WTC11 (cell line): ENCODE measurements at regions not wholly inside any gene's neighbourhood (a gene's known extent, or its start where the extent isn't known, plus 50 kb on each side); places are given as distances from the start of the nearest gene placed in this dataset.

ENCODE experiments used
- ATAC-seq: fragments of 200-7000 bp; cut with Tn5 transposase; 2 replicates; pipeline ENCODE4 v1.10.0; 2021; ENCODE audit warnings: mild to moderate bottlenecking, moderate library complexity
- CTCF ChIA-PET: fragments of 300-600 bp; sonication (Branson Sonifier 250); formaldehyde crosslinking; loops from one replicate; lab custom pipeline; 2021; ENCODE audit warnings: antibody characterized with exemption; lab: Charles Lee
- POLR2A ChIA-PET: fragments of 350-600 bp; sonication (Branson Sonifier 250); formaldehyde crosslinking; loops from one replicate; lab custom pipeline; 2021; ENCODE audit warnings: antibody characterized with exemption; lab: Charles Lee
- DNase-seq: peaks from one replicate; pipeline ENCODE4 v3.0.0; 2021; ENCODE audit warnings: low spot score
- H3K27ac Mint-ChIP-seq: 2 replicates; pipeline ENCODE4 v1.8.0; 2021; ENCODE audit warnings: mixed read lengths
- H3K27me3 Mint-ChIP-seq: 2 replicates; pipeline ENCODE4 v1.8.0; 2021; ENCODE audit warnings: low read depth, mild to moderate bottlenecking, moderate library complexity, mixed read lengths
- H3K36me3 Mint-ChIP-seq: 2 replicates; pipeline ENCODE4 v1.8.0; 2021; ENCODE audit warnings: mixed read lengths
- H3K4me1 Mint-ChIP-seq: 2 replicates; pipeline ENCODE4 v1.8.0; 2022; ENCODE audit warnings: mixed read lengths
- H3K4me3 Mint-ChIP-seq: 2 replicates; pipeline ENCODE4 v1.8.0; 2021; ENCODE audit warnings: mild to moderate bottlenecking, moderate library complexity, mixed read lengths
- H3K9me3 Mint-ChIP-seq: 2 replicates; pipeline ENCODE4 v1.8.0; 2021; ENCODE audit warnings: mixed read lengths
- CBFB ChIP-seq: sonication (generic); formaldehyde crosslinking; IDR thresholded peaks from 2 replicates; pipeline ENCODE4 v1.8.1; 2022; ENCODE audit warnings: mild to moderate bottlenecking, low read depth, missing genetic modification reagents
- ELF4 ChIP-seq: sonication (generic); formaldehyde crosslinking; IDR thresholded peaks from 2 replicates; pipeline ENCODE4 v1.8.1; 2022; ENCODE audit warnings: low read depth, mild to moderate bottlenecking, moderate library complexity, missing genetic modification reagents
- EMX1 ChIP-seq: fragments of 250-450 bp; sonication (Bioruptor Pico); IDR thresholded peaks from 2 replicates; pipeline ENCODE4 v1.8.0; 2021; ENCODE audit warnings: mild to moderate bottlenecking
- GRHL2 ChIP-seq: fragments of 250-450 bp; sonication (Bioruptor Pico); IDR thresholded peaks from 2 replicates; pipeline ENCODE4 v1.8.0; 2022; ENCODE audit warnings: mild to moderate bottlenecking, moderate library complexity; ENCODE audit not compliant: insufficient replicate concordance, severe bottlenecking
- GTF2I ChIP-seq: fragments of 250-450 bp; sonication (Bioruptor Pico); conservative IDR thresholded peaks from 2 replicates; pipeline ENCODE4 v1.4.0; 2021; ENCODE audit warnings: mild to moderate bottlenecking
- HMGA2 ChIP-seq: fragments of 250-450 bp; sonication (Bioruptor Pico); IDR thresholded peaks from 2 replicates; pipeline ENCODE4 v1.4.0; 2021; ENCODE audit warnings: mild to moderate bottlenecking, moderate library complexity
- NR3C1 ChIP-seq: sonication (generic); formaldehyde crosslinking; conservative IDR thresholded peaks from 2 replicates; pipeline ENCODE4 v1.8.1; 2023; ENCODE audit warnings: low read depth, mild to moderate bottlenecking, missing genetic modification reagents
- TP53 ChIP-seq: sonication (generic); formaldehyde crosslinking; IDR thresholded peaks from 2 replicates; pipeline ENCODE4 v1.8.1; 2023; ENCODE audit warnings: mild to moderate bottlenecking, missing genetic modification reagents
- ZBTB21 ChIP-seq: sonication (generic); formaldehyde crosslinking; IDR thresholded peaks from 2 replicates; pipeline ENCODE4 v1.8.1; 2023; ENCODE audit warnings: mild to moderate bottlenecking, missing genetic modification reagents, borderline replicate concordance
- ZNF138 ChIP-seq: sonication (generic); formaldehyde crosslinking; conservative IDR thresholded peaks from 2 replicates; pipeline ENCODE4 v1.8.1; 2022; ENCODE audit warnings: mild to moderate bottlenecking, moderate library complexity, missing genetic modification reagents
- ZNF263 ChIP-seq: sonication (generic); formaldehyde crosslinking; IDR thresholded peaks from 2 replicates; pipeline ENCODE4 v1.8.1; 2022; ENCODE audit warnings: low read depth, mild to moderate bottlenecking, moderate library complexity, missing genetic modification reagents
- ZNF671 ChIP-seq: fragments of 250-450 bp; sonication (Bioruptor Pico); IDR thresholded peaks from 2 replicates; pipeline ENCODE4 v1.8.0; 2021; ENCODE audit warnings: mild to moderate bottlenecking
- TF ChIP-seq, protein P1 (sequence below): sonication (generic); formaldehyde crosslinking; IDR thresholded peaks from 2 replicates; pipeline ENCODE4 v1.8.0; 2022; ENCODE audit warnings: missing genetic modification reagents
- TF ChIP-seq, protein P2 (sequence below): sonication (generic); formaldehyde crosslinking; IDR thresholded peaks from 2 replicates; pipeline ENCODE4 v1.8.1; 2023; ENCODE audit warnings: mild to moderate bottlenecking, missing genetic modification reagents, moderate library complexity
- TF ChIP-seq, protein P3 (sequence below): sonication (generic); formaldehyde crosslinking; IDR thresholded peaks from 2 replicates; pipeline ENCODE4 v1.8.1; 2023; ENCODE audit warnings: mild to moderate bottlenecking, moderate library complexity, missing genetic modification reagents
- TF ChIP-seq, protein P4 (sequence below): sonication (generic); formaldehyde crosslinking; IDR thresholded peaks from 2 replicates; pipeline ENCODE4 v1.8.0; 2022; ENCODE audit warnings: mild to moderate bottlenecking, missing genetic modification reagents
- TF ChIP-seq, protein P5 (sequence below): sonication (generic); formaldehyde crosslinking; IDR thresholded peaks from 2 replicates; pipeline ENCODE4 v1.8.1; 2023; ENCODE audit warnings: mild to moderate bottlenecking, missing genetic modification reagents, borderline replicate concordance
- TF ChIP-seq, protein P6 (sequence below): fragments of 250-450 bp; sonication (Bioruptor Pico); conservative IDR thresholded peaks from 2 replicates; pipeline ENCODE4 v1.9.0; 2021; ENCODE audit warnings: mild to moderate bottlenecking
- TF ChIP-seq, protein P7 (sequence below): sonication (generic); formaldehyde crosslinking; IDR thresholded peaks from 2 replicates; pipeline ENCODE4 v1.8.1; 2022; ENCODE audit warnings: missing genetic modification reagents, borderline replicate concordance

DNA sequence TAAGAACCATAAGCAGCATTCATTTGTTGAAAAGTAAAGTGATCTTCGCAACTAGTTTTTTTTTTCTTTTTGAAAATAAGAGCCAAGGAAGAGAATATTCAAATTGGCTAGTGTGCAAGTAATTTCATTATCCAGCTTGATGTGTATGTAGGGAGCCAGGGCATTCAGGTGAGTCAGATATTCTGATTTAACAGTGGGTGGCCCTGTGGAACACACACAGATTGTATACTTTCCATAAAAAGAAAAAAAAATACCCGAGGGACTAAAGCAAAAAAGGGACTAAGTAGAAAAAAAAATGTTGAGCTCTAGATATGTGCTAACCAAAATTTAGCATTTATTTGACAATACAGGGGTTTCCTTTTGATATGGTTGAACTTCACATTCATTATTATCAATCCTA, 96.9 kb upstream of the ROPN1 start:
- CTCF ChIA-PET: interaction anchor here (1.6 to 3.4 kb wide), 3 partner anchors 9 to 158 kb away, joined by 3 to 14 read pairs (median 5); partner anchors contain the start of gene KALRN
- Mint-ChIP-seq H3K9me3 (peaks cover 12% of the 10 kb centered on the region), H3K36me3 (no peaks in the 10 kb centered on the region), H3K27ac (no peak overlapping the region), H3K4me1 (peaks cover 23% of the 10 kb centered on the region), H3K4me3 (no peak overlapping the region), H3K27me3 (no peaks in the 10 kb centered on the region)
- ATAC-seq: no peak
- no peak for DNase-seq
- TF ChIP-seq ZNF138 (no peak), ZNF671 (CRISPR knock-in tag) (no peak), ELF4 (CRISPR knock-in tag) (no peak), EMX1 (no peak), GTF2I (no peak), GRHL2 (CRISPR knock-in tag) (no peak), NR3C1 (no peak), ZNF263 (CRISPR knock-in tag) (no peak), ZBTB21 (CRISPR knock-in tag) (no peak), TP53 (no peak)
- TF ChIP-seq, protein P1, sequence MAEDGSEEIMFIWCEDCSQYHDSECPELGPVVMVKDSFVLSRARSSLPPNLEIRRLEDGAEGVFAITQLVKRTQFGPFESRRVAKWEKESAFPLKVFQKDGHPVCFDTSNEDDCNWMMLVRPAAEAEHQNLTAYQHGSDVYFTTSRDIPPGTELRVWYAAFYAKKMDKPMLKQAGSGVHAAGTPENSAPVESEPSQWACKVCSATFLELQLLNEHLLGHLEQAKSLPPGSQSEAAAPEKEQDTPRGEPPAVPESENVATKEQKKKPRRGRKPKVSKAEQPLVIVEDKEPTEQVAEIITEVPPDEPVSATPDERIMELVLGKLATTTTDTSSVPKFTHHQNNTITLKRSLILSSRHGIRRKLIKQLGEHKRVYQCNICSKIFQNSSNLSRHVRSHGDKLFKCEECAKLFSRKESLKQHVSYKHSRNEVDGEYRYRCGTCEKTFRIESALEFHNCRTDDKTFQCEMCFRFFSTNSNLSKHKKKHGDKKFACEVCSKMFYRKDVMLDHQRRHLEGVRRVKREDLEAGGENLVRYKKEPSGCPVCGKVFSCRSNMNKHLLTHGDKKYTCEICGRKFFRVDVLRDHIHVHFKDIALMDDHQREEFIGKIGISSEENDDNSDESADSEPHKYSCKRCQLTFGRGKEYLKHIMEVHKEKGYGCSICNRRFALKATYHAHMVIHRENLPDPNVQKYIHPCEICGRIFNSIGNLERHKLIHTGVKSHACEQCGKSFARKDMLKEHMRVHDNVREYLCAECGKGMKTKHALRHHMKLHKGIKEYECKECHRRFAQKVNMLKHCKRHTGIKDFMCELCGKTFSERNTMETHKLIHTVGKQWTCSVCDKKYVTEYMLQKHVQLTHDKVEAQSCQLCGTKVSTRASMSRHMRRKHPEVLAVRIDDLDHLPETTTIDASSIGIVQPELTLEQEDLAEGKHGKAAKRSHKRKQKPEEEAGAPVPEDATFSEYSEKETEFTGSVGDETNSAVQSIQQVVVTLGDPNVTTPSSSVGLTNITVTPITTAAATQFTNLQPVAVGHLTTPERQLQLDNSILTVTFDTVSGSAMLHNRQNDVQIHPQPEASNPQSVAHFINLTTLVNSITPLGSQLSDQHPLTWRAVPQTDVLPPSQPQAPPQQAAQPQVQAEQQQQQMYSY (CRISPR knock-in tag): no peak
- TF ChIP-seq, protein P2, sequence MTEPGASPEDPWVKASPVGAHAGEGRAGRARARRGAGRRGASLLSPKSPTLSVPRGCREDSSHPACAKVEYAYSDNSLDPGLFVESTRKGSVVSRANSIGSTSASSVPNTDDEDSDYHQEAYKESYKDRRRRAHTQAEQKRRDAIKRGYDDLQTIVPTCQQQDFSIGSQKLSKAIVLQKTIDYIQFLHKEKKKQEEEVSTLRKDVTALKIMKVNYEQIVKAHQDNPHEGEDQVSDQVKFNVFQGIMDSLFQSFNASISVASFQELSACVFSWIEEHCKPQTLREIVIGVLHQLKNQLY (CRISPR knock-in tag): no peak
- TF ChIP-seq, protein P3, sequence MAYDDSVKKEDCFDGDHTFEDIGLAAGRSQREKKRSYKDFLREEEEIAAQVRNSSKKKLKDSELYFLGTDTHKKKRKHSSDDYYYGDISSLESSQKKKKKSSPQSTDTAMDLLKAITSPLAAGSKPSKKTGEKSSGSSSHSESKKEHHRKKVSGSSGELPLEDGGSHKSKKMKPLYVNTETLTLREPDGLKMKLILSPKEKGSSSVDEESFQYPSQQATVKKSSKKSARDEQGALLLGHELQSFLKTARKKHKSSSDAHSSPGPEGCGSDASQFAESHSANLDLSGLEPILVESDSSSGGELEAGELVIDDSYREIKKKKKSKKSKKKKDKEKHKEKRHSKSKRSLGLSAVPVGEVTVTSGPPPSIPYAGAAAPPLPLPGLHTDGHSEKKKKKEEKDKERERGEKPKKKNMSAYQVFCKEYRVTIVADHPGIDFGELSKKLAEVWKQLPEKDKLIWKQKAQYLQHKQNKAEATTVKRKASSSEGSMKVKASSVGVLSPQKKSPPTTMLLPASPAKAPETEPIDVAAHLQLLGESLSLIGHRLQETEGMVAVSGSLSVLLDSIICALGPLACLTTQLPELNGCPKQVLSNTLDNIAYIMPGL (CRISPR knock-in tag): no peak
- TF ChIP-seq, protein P4, sequence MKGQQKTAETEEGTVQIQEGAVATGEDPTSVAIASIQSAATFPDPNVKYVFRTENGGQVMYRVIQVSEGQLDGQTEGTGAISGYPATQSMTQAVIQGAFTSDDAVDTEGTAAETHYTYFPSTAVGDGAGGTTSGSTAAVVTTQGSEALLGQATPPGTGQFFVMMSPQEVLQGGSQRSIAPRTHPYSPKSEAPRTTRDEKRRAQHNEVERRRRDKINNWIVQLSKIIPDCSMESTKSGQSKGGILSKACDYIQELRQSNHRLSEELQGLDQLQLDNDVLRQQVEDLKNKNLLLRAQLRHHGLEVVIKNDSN (CRISPR knock-in tag): no peak
- POLR2A ChIA-PET: no interaction called here

DNA sequence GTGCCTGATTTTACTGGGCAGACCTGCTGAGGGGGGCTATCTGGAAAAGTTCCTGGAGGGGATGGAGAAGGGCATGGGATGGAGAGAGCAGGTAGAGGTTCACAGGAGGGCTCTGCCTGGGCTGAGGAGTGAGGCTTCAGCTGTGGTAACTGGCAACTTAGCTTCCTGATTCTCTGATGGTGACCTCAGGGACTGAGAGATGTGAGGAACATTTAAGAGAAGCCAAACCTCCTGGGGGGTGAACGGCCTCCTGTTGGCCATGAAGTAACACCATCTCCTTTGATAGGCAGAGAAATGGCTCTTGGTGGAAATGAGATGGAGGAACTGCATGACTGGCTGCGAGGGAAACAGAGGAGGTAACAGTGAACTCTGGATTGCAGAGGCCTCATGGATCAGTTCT, 97.3 kb upstream of the ROPN1 start:
- H3K27me3 Mint-ChIP-seq: no peaks in the 10 kb centered on the region
- H3K36me3 Mint-ChIP-seq: no peaks in the 10 kb centered on the region
- H3K27ac Mint-ChIP-seq: no peak overlapping the region
- H3K4me3 Mint-ChIP-seq: no peak overlapping the region
- DNase-seq (no peak), ATAC-seq (no peak)
- H3K9me3 Mint-ChIP-seq: peaks cover 12% of the 10 kb centered on the region
- POLR2A ChIA-PET: no interaction called here
- TF ChIP-seq, protein P5, sequence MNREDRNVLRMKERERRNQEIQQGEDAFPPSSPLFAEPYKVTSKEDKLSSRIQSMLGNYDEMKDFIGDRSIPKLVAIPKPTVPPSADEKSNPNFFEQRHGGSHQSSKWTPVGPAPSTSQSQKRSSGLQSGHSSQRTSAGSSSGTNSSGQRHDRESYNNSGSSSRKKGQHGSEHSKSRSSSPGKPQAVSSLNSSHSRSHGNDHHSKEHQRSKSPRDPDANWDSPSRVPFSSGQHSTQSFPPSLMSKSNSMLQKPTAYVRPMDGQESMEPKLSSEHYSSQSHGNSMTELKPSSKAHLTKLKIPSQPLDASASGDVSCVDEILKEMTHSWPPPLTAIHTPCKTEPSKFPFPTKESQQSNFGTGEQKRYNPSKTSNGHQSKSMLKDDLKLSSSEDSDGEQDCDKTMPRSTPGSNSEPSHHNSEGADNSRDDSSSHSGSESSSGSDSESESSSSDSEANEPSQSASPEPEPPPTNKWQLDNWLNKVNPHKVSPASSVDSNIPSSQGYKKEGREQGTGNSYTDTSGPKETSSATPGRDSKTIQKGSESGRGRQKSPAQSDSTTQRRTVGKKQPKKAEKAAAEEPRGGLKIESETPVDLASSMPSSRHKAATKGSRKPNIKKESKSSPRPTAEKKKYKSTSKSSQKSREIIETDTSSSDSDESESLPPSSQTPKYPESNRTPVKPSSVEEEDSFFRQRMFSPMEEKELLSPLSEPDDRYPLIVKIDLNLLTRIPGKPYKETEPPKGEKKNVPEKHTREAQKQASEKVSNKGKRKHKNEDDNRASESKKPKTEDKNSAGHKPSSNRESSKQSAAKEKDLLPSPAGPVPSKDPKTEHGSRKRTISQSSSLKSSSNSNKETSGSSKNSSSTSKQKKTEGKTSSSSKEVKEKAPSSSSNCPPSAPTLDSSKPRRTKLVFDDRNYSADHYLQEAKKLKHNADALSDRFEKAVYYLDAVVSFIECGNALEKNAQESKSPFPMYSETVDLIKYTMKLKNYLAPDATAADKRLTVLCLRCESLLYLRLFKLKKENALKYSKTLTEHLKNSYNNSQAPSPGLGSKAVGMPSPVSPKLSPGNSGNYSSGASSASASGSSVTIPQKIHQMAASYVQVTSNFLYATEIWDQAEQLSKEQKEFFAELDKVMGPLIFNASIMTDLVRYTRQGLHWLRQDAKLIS (CRISPR knock-in tag): no peak
- TF ChIP-seq, protein P6, sequence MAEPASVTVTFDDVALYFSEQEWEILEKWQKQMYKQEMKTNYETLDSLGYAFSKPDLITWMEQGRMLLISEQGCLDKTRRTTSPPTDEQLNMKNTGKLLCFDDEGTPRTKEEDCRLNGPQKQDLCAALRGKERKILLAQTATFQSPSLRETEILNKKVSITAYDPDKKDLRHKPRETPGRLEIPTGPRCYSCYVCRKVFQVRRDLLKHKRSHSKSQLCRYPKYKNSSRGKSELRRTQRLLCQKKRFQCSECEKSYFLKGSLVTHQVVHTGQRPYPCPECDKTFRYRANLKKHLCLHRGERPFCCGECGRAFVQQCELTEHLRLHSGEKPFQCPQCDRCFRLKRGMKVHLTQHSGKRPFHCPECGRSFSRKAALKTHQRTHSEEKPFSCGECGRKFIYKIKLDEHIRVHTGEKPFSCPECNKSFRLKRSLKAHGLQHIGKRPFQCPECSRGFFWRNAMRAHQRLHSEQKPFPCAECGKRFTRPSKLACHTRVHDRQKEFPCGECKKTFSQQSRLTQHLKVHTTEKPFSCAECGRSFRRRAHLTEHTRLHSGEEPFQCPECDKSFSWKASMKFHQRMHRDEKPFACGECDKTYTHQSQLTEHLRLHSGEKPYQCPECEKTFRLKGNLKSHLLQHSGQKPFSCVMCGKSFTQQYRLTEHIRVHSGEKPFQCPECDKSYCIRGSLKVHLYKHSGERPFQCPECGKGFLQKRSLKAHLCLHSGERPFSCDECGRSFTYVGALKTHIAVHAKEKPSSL: no peak
- TF ChIP-seq, protein P7, sequence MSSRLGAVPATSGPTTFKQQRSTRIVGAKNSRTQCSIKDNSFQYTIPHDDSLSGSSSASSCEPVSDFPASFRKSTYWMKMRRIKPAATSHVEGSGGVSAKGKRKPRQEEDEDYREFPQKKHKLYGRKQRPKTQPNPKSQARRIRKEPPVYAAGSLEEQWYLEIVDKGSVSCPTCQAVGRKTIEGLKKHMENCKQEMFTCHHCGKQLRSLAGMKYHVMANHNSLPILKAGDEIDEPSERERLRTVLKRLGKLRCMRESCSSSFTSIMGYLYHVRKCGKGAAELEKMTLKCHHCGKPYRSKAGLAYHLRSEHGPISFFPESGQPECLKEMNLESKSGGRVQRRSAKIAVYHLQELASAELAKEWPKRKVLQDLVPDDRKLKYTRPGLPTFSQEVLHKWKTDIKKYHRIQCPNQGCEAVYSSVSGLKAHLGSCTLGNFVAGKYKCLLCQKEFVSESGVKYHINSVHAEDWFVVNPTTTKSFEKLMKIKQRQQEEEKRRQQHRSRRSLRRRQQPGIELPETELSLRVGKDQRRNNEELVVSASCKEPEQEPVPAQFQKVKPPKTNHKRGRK (CRISPR knock-in tag): no peak
- no peak for TF ChIP-seq CBFB
- TF ChIP-seq TP53: no peak
- TF ChIP-seq ZNF263 (CRISPR knock-in tag): no peak
- no peak for TF ChIP-seq HMGA2 (CRISPR knock-in tag)
- CTCF ChIA-PET: interaction anchor here (1.6 to 3.4 kb wide), 3 partner anchors 10 to 158 kb away, joined by 3 to 14 read pairs (median 5); partner anchors contain the start of gene KALRN
- peaks cover 22% of the 10 kb centered on the region for H3K4me1 Mint-ChIP-seq
